ENCODE measurements at regions not wholly inside any gene's neighbourhood (a gene's known extent, or its start where the extent isn't known, plus 50 kb on each side); places are given as distances from the start of the nearest gene placed in this dataset.

- Histone ChIP-seq H3K18ac (ENCODE audit: low read length) (no peak overlapping the region), H4K91ac (ENCODE audit: low read depth, low read length) (no peak overlapping the region), H3K4me2 (ENCODE audit: low read length) (no peak overlapping the region), H3K36me3 (ENCODE audit: control insufficient read depth in 1 of 2, insufficient read depth in 2 of 2, low read length in 2 of 2) (no peaks in the 10 kb centered on the region), H3K4ac (ENCODE audit: low read depth, low read length) (no peak overlapping the region), H3K27ac (ENCODE audit: low read depth, low read length) (no peak overlapping the region), H3K9ac (ENCODE audit: low read length) (no peak overlapping the region), H2BK12ac (ENCODE audit: low read length) (no peak overlapping the region), H2AFZ (ENCODE audit: insufficient read depth, low read length, poor library complexity) (no peak overlapping the region), H3K79me1 (ENCODE audit: low read length) (no peaks in the 10 kb centered on the region), H2AK5ac (ENCODE audit: low read length) (no peak overlapping the region), H4K8ac (ENCODE audit: low read depth, low read length) (no peak overlapping the region), H3K14ac (ENCODE audit: low read length) (no peak overlapping the region), H3K27me3 (ENCODE audit: insufficient read depth, low read length) (no peaks in the 10 kb centered on the region), H4K12ac (ENCODE audit: low read depth, low read length) (no peak overlapping the region), H3K9me3 (ENCODE audit: insufficient read depth, low read depth, low read length) (no peaks in the 10 kb centered on the region), H2BK120ac (ENCODE audit: insufficient read depth, low read length, poor library complexity) (no peak overlapping the region), H3K4me1 (ENCODE audit: control insufficient read depth in 1 of 2, insufficient read depth in 2 of 2, low read length in 2 of 2) (no peaks in the 10 kb centered on the region), H3K4me3 (ENCODE audit: low read depth, low read length) (no peak overlapping the region), H2BK5ac (ENCODE audit: low read depth, low read length, poor library complexity) (no peak overlapping the region), H3K23ac (ENCODE audit: low read length) (no peak overlapping the region), H3K79me2 (ENCODE audit: control insufficient read depth, insufficient read depth, low read length, poor library complexity) (no peaks in the 10 kb centered on the region)
- WGBS (ENCODE audit: extremely low coverage, insufficient coverage, insufficient read length) = no CpG with 5 or more reads among the region's 3 CpGs
- DNase-seq = no peak
These were observed 94.7 kb upstream of the ACO1 start for GRCh38 chr9:32289756-32290155.

DNA sequence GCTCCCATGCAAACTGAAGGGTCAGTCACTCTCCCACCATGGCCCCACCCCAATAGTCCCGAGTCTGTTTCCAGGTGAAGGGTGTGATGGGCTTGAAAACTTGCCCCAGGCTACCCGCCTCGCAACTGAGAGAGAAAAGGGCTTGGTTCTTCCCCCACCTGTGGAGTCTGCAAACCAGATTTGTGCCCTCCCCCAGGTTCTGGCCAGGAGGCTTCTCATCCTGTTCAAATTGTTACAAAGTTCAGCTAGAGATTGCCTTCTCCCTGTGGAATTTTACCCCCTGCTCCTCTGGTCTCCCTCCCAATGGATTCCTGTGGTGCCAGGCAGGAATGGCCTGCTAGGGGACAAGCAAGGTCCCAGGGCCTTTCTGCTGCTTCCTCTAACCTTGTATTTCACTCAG, 93.1 kb upstream of the ACO1 start:
- no peak overlapping the region for H4K91ac ChIP-seq (ENCODE audit: low read depth, low read length)
- no peak overlapping the region for H3K4ac ChIP-seq (ENCODE audit: low read depth, low read length)
- no peak overlapping the region for H3K18ac ChIP-seq (ENCODE audit: low read length)
- no peak overlapping the region for H3K23ac ChIP-seq (ENCODE audit: low read length)
- no peak for DNase-seq
- no peaks in the 10 kb centered on the region for H3K36me3 ChIP-seq (ENCODE audit: control insufficient read depth in 1 of 2, insufficient read depth in 2 of 2, low read length in 2 of 2)
- H3K14ac ChIP-seq (ENCODE audit: low read length) = no peak overlapping the region
- no peak overlapping the region for H2BK12ac ChIP-seq (ENCODE audit: low read length)
- H4K12ac ChIP-seq (ENCODE audit: low read depth, low read length) = no peak overlapping the region
- no peak overlapping the region for H4K8ac ChIP-seq (ENCODE audit: low read depth, low read length)
- no peak overlapping the region for H3K4me3 ChIP-seq (ENCODE audit: low read depth, low read length)
- no peak overlapping the region for H2AK5ac ChIP-seq (ENCODE audit: low read length)
- H3K27ac ChIP-seq (ENCODE audit: low read depth, low read length) = no peak overlapping the region
- no peak overlapping the region for H3K4me2 ChIP-seq (ENCODE audit: low read length)
- no peaks in the 10 kb centered on the region for H3K9me3 ChIP-seq (ENCODE audit: insufficient read depth, low read depth, low read length)
- no peaks in the 10 kb centered on the region for H3K79me1 ChIP-seq (ENCODE audit: low read length)
- no peaks in the 10 kb centered on the region for H3K4me1 ChIP-seq (ENCODE audit: control insufficient read depth in 1 of 2, insufficient read depth in 2 of 2, low read length in 2 of 2)
- H3K79me2 ChIP-seq (ENCODE audit: control insufficient read depth, insufficient read depth, low read length, poor library complexity) = no peaks in the 10 kb centered on the region
- no peaks in the 10 kb centered on the region for H3K27me3 ChIP-seq (ENCODE audit: insufficient read depth, low read length)
- no peak overlapping the region for H3K9ac ChIP-seq (ENCODE audit: low read length)
- no peak overlapping the region for H2BK5ac ChIP-seq (ENCODE audit: low read depth, low read length, poor library complexity)
- no CpG with 5 or more reads among the region's 3 CpGs for WGBS (ENCODE audit: extremely low coverage, insufficient coverage, insufficient read length)
- no peak overlapping the region for H2BK120ac ChIP-seq (ENCODE audit: insufficient read depth, low read length, poor library complexity)
- H2AFZ ChIP-seq (ENCODE audit: insufficient read depth, low read length, poor library complexity) = no peak overlapping the region

GRCh38 chr9:32292611-32293010, 91.8 kb upstream of the ACO1 start:
- Histone ChIP-seq H4K91ac (ENCODE audit: low read depth, low read length) (no peak overlapping the region), H4K12ac (ENCODE audit: low read depth, low read length) (no peak overlapping the region), H3K4ac (ENCODE audit: low read depth, low read length) (no peak overlapping the region), H3K9me3 (ENCODE audit: insufficient read depth, low read depth, low read length) (no peaks in the 10 kb centered on the region), H3K18ac (ENCODE audit: low read length) (no peak overlapping the region), H2BK12ac (ENCODE audit: low read length) (no peak overlapping the region), H3K27ac (ENCODE audit: low read depth, low read length) (no peak overlapping the region), H3K27me3 (ENCODE audit: insufficient read depth, low read length) (no peaks in the 10 kb centered on the region), H3K14ac (ENCODE audit: low read length) (no peak overlapping the region), H2AFZ (ENCODE audit: insufficient read depth, low read length, poor library complexity) (no peak overlapping the region), H3K4me2 (ENCODE audit: low read length) (no peak overlapping the region), H3K79me1 (ENCODE audit: low read length) (no peaks in the 10 kb centered on the region), H3K23ac (ENCODE audit: low read length) (no peak overlapping the region), H3K4me1 (ENCODE audit: control insufficient read depth in 1 of 2, insufficient read depth in 2 of 2, low read length in 2 of 2) (no peaks in the 10 kb centered on the region), H2BK5ac (ENCODE audit: low read depth, low read length, poor library complexity) (no peak overlapping the region), H3K36me3 (ENCODE audit: control insufficient read depth in 1 of 2, insufficient read depth in 2 of 2, low read length in 2 of 2) (no peaks in the 10 kb centered on the region), H2BK120ac (ENCODE audit: insufficient read depth, low read length, poor library complexity) (no peak overlapping the region), H3K9ac (ENCODE audit: low read length) (no peak overlapping the region), H3K79me2 (ENCODE audit: control insufficient read depth, insufficient read depth, low read length, poor library complexity) (no peaks in the 10 kb centered on the region), H2AK5ac (ENCODE audit: low read length) (no peak overlapping the region), H4K8ac (ENCODE audit: low read depth, low read length) (no peak overlapping the region), H3K4me3 (ENCODE audit: low read depth, low read length) (no peak overlapping the region)
- no CpG with 5 or more reads among the region's 2 CpGs for WGBS (ENCODE audit: extremely low coverage, insufficient coverage, insufficient read length)
- no peak for DNase-seq

- Histone ChIP-seq H4K8ac (ENCODE audit: low read depth, low read length) (no peak overlapping the region), H3K79me1 (ENCODE audit: low read length) (no peaks in the 10 kb centered on the region), H3K4me2 (ENCODE audit: low read length) (no peak overlapping the region), H3K9ac (ENCODE audit: low read length) (no peak overlapping the region), H3K4me3 (ENCODE audit: low read depth, low read length) (no peak overlapping the region), H3K4me1 (ENCODE audit: control insufficient read depth in 1 of 2, insufficient read depth in 2 of 2, low read length in 2 of 2) (no peaks in the 10 kb centered on the region), H3K9me3 (ENCODE audit: insufficient read depth, low read depth, low read length) (no peaks in the 10 kb centered on the region), H3K36me3 (ENCODE audit: control insufficient read depth in 1 of 2, insufficient read depth in 2 of 2, low read length in 2 of 2) (no peaks in the 10 kb centered on the region), H3K27ac (ENCODE audit: low read depth, low read length) (no peak overlapping the region), H2AFZ (ENCODE audit: insufficient read depth, low read length, poor library complexity) (no peak overlapping the region), H3K23ac (ENCODE audit: low read length) (no peak overlapping the region), H4K12ac (ENCODE audit: low read depth, low read length) (no peak overlapping the region), H3K14ac (ENCODE audit: low read length) (no peak overlapping the region), H2AK5ac (ENCODE audit: low read length) (no peak overlapping the region), H3K79me2 (ENCODE audit: control insufficient read depth, insufficient read depth, low read length, poor library complexity) (no peaks in the 10 kb centered on the region), H3K4ac (ENCODE audit: low read depth, low read length) (no peak overlapping the region), H2BK12ac (ENCODE audit: low read length) (no peak overlapping the region), H4K91ac (ENCODE audit: low read depth, low read length) (no peak overlapping the region), H2BK5ac (ENCODE audit: low read depth, low read length, poor library complexity) (no peak overlapping the region), H3K18ac (ENCODE audit: low read length) (no peak overlapping the region), H3K27me3 (ENCODE audit: insufficient read depth, low read length) (no peaks in the 10 kb centered on the region), H2BK120ac (ENCODE audit: insufficient read depth, low read length, poor library complexity) (no peak overlapping the region)
- no CpG with 5 or more reads among the region's 1 CpG for WGBS (ENCODE audit: extremely low coverage, insufficient coverage, insufficient read length)
- no peak for DNase-seq
These were observed 91.4 kb upstream of the ACO1 start for GRCh38 chr9:32293091-32293490.
